ENCODE measurements at regions not wholly inside any gene's neighbourhood (a gene's known extent, or its start where the extent isn't known, plus 50 kb on each side); places are given as distances from the start of the nearest gene placed in this dataset.

GRCh38 chr14:106163316-106163715 is 636.9 kb downstream of the TMEM121 start:
- no peak for TF ChIP-seq CTCF (IDR thresholded peaks at IDR 0.05)
- no peak for TF ChIP-seq POLR2A (IDR thresholded peaks at IDR 0.05)
